ENCODE measurements at regions not wholly inside any gene's neighbourhood (a gene's known extent, or its start where the extent isn't known, plus 50 kb on each side); places are given as distances from the start of the nearest gene placed in this dataset.
"Not testable (repeated sequence)": the region's sequence is repeated elsewhere in the genome, so short reads cannot be mapped to it uniquely, and the experiment has no call there.

GRCh38 chr10:2326411-2326810, 589.1 kb upstream of the ADARB2 start:
- Mint-ChIP-seq H3K27me3 (peaks cover 4% of the 10 kb centered on the region), H3K27ac (no peak overlapping the region), H3K36me3 (no peaks in the 10 kb centered on the region), H3K9me3 (peaks cover 0 to 6% (median 2%) of the 10 kb centered on the region in 7 donors), H3K4me3 (no peak overlapping the region), H3K4me1 (no peaks in the 10 kb centered on the region)
- no peak overlapping the region for H3K27ac ChIP-seq (ENCODE audit: insufficient read depth, low read length, poor library complexity, severe bottlenecking)
- DNase-seq (no peak), ATAC-seq (ENCODE audit: low read depth in 2 of 2) (no peak)
- H3K4me1 ChIP-seq (ENCODE audit: control insufficient read depth, insufficient read depth, low read length, poor library complexity, severe bottlenecking): no peaks in the 10 kb centered on the region
- no peaks in the 10 kb centered on the region for H3K27me3 ChIP-seq (ENCODE audit: control insufficient read depth, insufficient read depth, low read length)
- H3K36me3 ChIP-seq (ENCODE audit: control insufficient read depth, insufficient read depth, low read length): no peaks in the 10 kb centered on the region
- no peak overlapping the region for H3K4me3 ChIP-seq (ENCODE audit: low read depth, low read length)
- no peaks in the 10 kb centered on the region for H3K9me3 ChIP-seq (ENCODE audit: control insufficient read depth in 2 of 2, low read length in 2 of 2)

GRCh38 chr10:2315045-2315485, 577.7 kb upstream of the ADARB2 start:
- not testable (repeated sequence) for H3K27me3 ChIP-seq (ENCODE audit: control insufficient read depth, insufficient read depth, low read length); H3K27me3 Mint-ChIP-seq; H3K4me1 Mint-ChIP-seq; H3K4me3 ChIP-seq (ENCODE audit: low read depth, low read length); ATAC-seq (ENCODE audit: low read depth in 2 of 2); H3K4me1 ChIP-seq (ENCODE audit: control insufficient read depth, insufficient read depth, low read length, poor library complexity, severe bottlenecking); H3K36me3 Mint-ChIP-seq; H3K27ac Mint-ChIP-seq; H3K9me3 Mint-ChIP-seq; DNase-seq; H3K36me3 ChIP-seq (ENCODE audit: control insufficient read depth, insufficient read depth, low read length); H3K9me3 ChIP-seq (ENCODE audit: control insufficient read depth in 2 of 2, low read length in 2 of 2); H3K4me3 Mint-ChIP-seq; H3K27ac ChIP-seq (ENCODE audit: insufficient read depth, low read length, poor library complexity, severe bottlenecking)

GRCh38 chr10:2306081-2306480, 568.8 kb upstream of the ADARB2 start:
- no peaks in the 10 kb centered on the region for H3K4me1 ChIP-seq (ENCODE audit: control insufficient read depth, insufficient read depth, low read length, poor library complexity, severe bottlenecking)
- Mint-ChIP-seq H3K9me3 (peaks cover 0 to 6% (median 1%) of the 10 kb centered on the region in 7 donors), H3K27ac (no peak overlapping the region), H3K27me3 (peaks cover 5% of the 10 kb centered on the region), H3K4me3 (no peak overlapping the region), H3K4me1 (no peaks in the 10 kb centered on the region), H3K36me3 (no peaks in the 10 kb centered on the region)
- no peak overlapping the region for H3K4me3 ChIP-seq (ENCODE audit: low read depth, low read length)
- peaks cover 0 to 1% of the 10 kb centered on the region in 2 experiments for H3K9me3 ChIP-seq (ENCODE audit: control insufficient read depth in 2 of 2, low read length in 2 of 2)
- H3K27me3 ChIP-seq (ENCODE audit: control insufficient read depth, insufficient read depth, low read length): no peaks in the 10 kb centered on the region
- H3K27ac ChIP-seq (ENCODE audit: insufficient read depth, low read length, poor library complexity, severe bottlenecking): no peak overlapping the region
- no peak for DNase-seq
- ATAC-seq (ENCODE audit: low read depth in 2 of 2): no peak
- H3K36me3 ChIP-seq (ENCODE audit: control insufficient read depth, insufficient read depth, low read length): no peaks in the 10 kb centered on the region

GRCh38 chr10:2303169-2303568, 565.8 kb upstream of the ADARB2 start:
- Mint-ChIP-seq H3K4me1 (no peaks in the 10 kb centered on the region), H3K27me3 (no peaks in the 10 kb centered on the region), H3K27ac (no peak overlapping the region), H3K9me3 (peaks cover 0 to 6% (median 1%) of the 10 kb centered on the region in 7 donors), H3K36me3 (no peaks in the 10 kb centered on the region), H3K4me3 (no peak overlapping the region)
- ATAC-seq (ENCODE audit: low read depth in 2 of 2) (no peak), DNase-seq (no peak)
- Histone ChIP-seq H3K9me3 (ENCODE audit: control insufficient read depth in 2 of 2, low read length in 2 of 2) (no peaks in the 10 kb centered on the region), H3K27ac (ENCODE audit: insufficient read depth, low read length, poor library complexity, severe bottlenecking) (no peak overlapping the region), H3K4me1 (ENCODE audit: control insufficient read depth, insufficient read depth, low read length, poor library complexity, severe bottlenecking) (no peaks in the 10 kb centered on the region), H3K36me3 (ENCODE audit: control insufficient read depth, insufficient read depth, low read length) (no peaks in the 10 kb centered on the region), H3K4me3 (ENCODE audit: low read depth, low read length) (no peak overlapping the region), H3K27me3 (ENCODE audit: control insufficient read depth, insufficient read depth, low read length) (no peaks in the 10 kb centered on the region)

- Histone ChIP-seq H3K36me3 (ENCODE audit: control insufficient read depth, insufficient read depth, low read length) (no peaks in the 10 kb centered on the region), H3K4me1 (ENCODE audit: control insufficient read depth, insufficient read depth, low read length, poor library complexity, severe bottlenecking) (no peaks in the 10 kb centered on the region), H3K27me3 (ENCODE audit: control insufficient read depth, insufficient read depth, low read length) (no peaks in the 10 kb centered on the region), H3K9me3 (ENCODE audit: control insufficient read depth in 2 of 2, low read length in 2 of 2) (no peaks in the 10 kb centered on the region), H3K4me3 (ENCODE audit: low read depth, low read length) (no peak overlapping the region), H3K27ac (ENCODE audit: insufficient read depth, low read length, poor library complexity, severe bottlenecking) (no peak overlapping the region)
- Mint-ChIP-seq H3K27me3 (no peaks in the 10 kb centered on the region), H3K4me3 (no peak overlapping the region), H3K27ac (no peak overlapping the region), H3K36me3 (no peaks in the 10 kb centered on the region), H3K4me1 (no peaks in the 10 kb centered on the region), H3K9me3 (peaks cover 0 to 6% (median 2%) of the 10 kb centered on the region in 7 donors)
- DNase-seq: no peak
- ATAC-seq (ENCODE audit: low read depth in 2 of 2): no peak
Observed at GRCh38 chr10:2301227-2301626, 563.9 kb upstream of the ADARB2 start.

- Mint-ChIP-seq H3K4me3 (no peak overlapping the region), H3K27me3 (no peaks in the 10 kb centered on the region), H3K9me3 (peaks cover 0 to 4% (median 2%) of the 10 kb centered on the region in 7 donors), H3K27ac (no peak overlapping the region), H3K36me3 (no peaks in the 10 kb centered on the region), H3K4me1 (no peaks in the 10 kb centered on the region)
- Histone ChIP-seq H3K9me3 (ENCODE audit: control insufficient read depth in 2 of 2, low read length in 2 of 2) (no peaks in the 10 kb centered on the region), H3K4me1 (ENCODE audit: control insufficient read depth, insufficient read depth, low read length, poor library complexity, severe bottlenecking) (no peaks in the 10 kb centered on the region), H3K27ac (ENCODE audit: insufficient read depth, low read length, poor library complexity, severe bottlenecking) (no peak overlapping the region), H3K4me3 (ENCODE audit: low read depth, low read length) (no peak overlapping the region), H3K36me3 (ENCODE audit: control insufficient read depth, insufficient read depth, low read length) (no peaks in the 10 kb centered on the region), H3K27me3 (ENCODE audit: control insufficient read depth, insufficient read depth, low read length) (no peaks in the 10 kb centered on the region)
- no peak for ATAC-seq (ENCODE audit: low read depth in 2 of 2)
- DNase-seq: no peak
Observed at GRCh38 chr10:2300231-2300630, 562.9 kb upstream of the ADARB2 start.

DNA sequence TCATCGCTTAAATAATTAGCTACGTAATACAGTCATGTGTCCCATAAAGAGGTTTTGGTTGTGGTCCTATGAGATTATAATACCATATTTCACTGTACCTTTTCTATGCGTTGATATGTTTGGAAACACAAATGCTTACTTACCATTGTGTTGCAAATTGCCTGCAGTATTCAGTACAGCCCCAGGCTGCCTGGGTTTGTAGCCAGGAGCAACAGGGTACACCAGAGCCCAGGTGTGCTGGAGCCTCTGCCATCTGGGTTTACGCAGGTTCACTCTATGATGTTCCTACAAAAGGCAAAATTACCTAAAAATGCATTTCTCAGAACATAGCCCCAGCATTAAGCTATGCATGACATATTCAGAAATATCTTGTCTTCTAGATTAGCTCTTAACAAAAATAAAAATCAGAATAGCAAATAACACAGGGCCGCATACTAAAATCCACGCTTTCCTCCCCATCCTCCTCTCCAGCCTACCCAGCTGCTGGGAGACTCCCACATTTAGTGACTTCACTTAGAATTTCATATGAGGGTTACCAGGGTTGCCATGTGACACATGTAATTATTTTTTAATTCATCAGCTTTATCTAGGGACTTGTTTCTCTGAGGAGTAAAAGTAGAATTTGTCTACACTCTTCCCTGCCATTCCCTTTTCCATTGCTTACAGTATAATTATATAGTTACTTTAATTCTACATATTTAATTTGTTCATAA, 559.0 kb upstream of the ADARB2 start:
- no peaks in the 10 kb centered on the region for H3K36me3 Mint-ChIP-seq
- H3K27ac Mint-ChIP-seq: no peak overlapping the region
- Histone ChIP-seq H3K4me1 (ENCODE audit: control insufficient read depth, insufficient read depth, low read length, poor library complexity, severe bottlenecking) (no peaks in the 10 kb centered on the region), H3K9me3 (ENCODE audit: control insufficient read depth in 2 of 2, low read length in 2 of 2) (no peaks in the 10 kb centered on the region), H3K36me3 (ENCODE audit: control insufficient read depth, insufficient read depth, low read length) (no peaks in the 10 kb centered on the region), H3K27ac (ENCODE audit: insufficient read depth, low read length, poor library complexity, severe bottlenecking) (no peak overlapping the region), H3K27me3 (ENCODE audit: control insufficient read depth, insufficient read depth, low read length) (no peaks in the 10 kb centered on the region), H3K4me3 (ENCODE audit: low read depth, low read length) (no peak overlapping the region)
- no peaks in the 10 kb centered on the region for H3K4me1 Mint-ChIP-seq
- peaks cover 0 to 3% (median 0%) of the 10 kb centered on the region in 7 donors for H3K9me3 Mint-ChIP-seq
- DNase-seq (no peak), ATAC-seq (ENCODE audit: low read depth in 2 of 2) (no peak)
- no peaks in the 10 kb centered on the region for H3K27me3 Mint-ChIP-seq
- H3K4me3 Mint-ChIP-seq: no peak overlapping the region

- H3K4me3 Mint-ChIP-seq: no peak overlapping the region
- DNase-seq: no peak
Observed at GRCh38 chr10:2294739-2295138, 557.4 kb upstream of the ADARB2 start.

More at GRCh38 chr10:2294739-2295138, 557.4 kb upstream of the ADARB2 start:
- no peaks in the 10 kb centered on the region for H3K36me3 Mint-ChIP-seq
- no peaks in the 10 kb centered on the region for H3K27me3 ChIP-seq (ENCODE audit: control insufficient read depth, insufficient read depth, low read length)
- no peak for ATAC-seq (ENCODE audit: low read depth in 2 of 2)
- no peak overlapping the region for H3K4me3 ChIP-seq (ENCODE audit: low read depth, low read length)
- H3K4me1 ChIP-seq (ENCODE audit: control insufficient read depth, insufficient read depth, low read length, poor library complexity, severe bottlenecking): no peaks in the 10 kb centered on the region
- H3K9me3 ChIP-seq (ENCODE audit: control insufficient read depth in 2 of 2, low read length in 2 of 2): no peaks in the 10 kb centered on the region
- H3K36me3 ChIP-seq (ENCODE audit: control insufficient read depth, insufficient read depth, low read length): no peaks in the 10 kb centered on the region
- no peak overlapping the region for H3K27ac Mint-ChIP-seq
- no peak overlapping the region for H3K27ac ChIP-seq (ENCODE audit: insufficient read depth, low read length, poor library complexity, severe bottlenecking)
- no peaks in the 10 kb centered on the region for H3K27me3 Mint-ChIP-seq
- H3K9me3 Mint-ChIP-seq: peaks cover 0 to 3% (median 0%) of the 10 kb centered on the region in 7 donors
- no peaks in the 10 kb centered on the region for H3K4me1 Mint-ChIP-seq
